ENCODE measurements at regions not wholly inside any gene's neighbourhood (a gene's known extent, or its start where the extent isn't known, plus 50 kb on each side); places are given as distances from the start of the nearest gene placed in this dataset.

DNA sequence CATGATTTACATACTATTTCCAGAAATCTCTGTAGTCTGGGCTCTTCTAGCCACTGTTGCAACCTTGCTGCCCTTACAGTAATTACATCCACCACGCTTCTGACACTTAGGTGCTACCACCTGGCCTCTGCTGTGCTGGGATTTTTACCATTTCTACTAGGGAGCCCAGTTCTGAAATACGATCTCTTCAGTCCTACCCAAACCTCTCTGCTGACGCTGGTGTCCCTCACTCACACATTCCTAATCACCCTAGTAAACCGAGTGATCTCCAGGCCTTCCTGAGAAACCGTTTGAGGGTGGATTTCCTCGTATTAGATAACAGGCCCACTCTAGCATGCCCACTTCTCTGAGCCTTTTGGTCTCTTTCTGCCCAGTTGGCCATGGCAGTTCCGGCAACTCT is 588.9 kb upstream of the CADM1 start:
- no peak for ATAC-seq
- no peaks in the 10 kb centered on the region for H3K36me3 ChIP-seq (ENCODE audit: low read depth)
- intact Hi-C loops (cut with DNase I, micrococcal nuclease) = no loop called here

DNA sequence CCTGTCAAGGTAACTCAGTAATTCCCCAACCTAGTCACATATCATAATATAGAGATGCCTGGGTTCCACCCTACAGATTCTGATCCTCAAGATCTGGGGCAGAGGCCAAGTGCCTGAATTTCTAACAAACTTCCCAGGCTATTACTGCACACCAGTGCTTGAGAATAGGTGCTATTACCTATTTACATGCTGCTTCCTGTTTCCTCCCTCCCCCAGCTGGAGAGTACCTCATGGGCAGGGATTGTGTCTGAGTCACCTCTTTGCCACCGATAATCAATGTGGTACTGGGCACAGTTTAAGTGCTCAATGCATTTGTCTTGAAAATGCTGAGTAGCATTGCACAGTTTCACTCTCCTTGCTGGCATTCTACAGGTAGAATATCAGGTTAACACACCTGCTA is 582.2 kb upstream of the CADM1 start:
- Histone ChIP-seq H3K4me3 (no peak overlapping the region), H3K9me3 (no peaks in the 10 kb centered on the region), H3K36me3 (ENCODE audit: low read depth) (no peaks in the 10 kb centered on the region), H3K4me1 (ENCODE audit: low read depth) (no peaks in the 10 kb centered on the region)
- intact Hi-C loops (cut with DNase I, micrococcal nuclease) = loop anchor here in 1 of 2 donors (5.0 kb wide), 1 partner anchor 96 kb away; no protein-coding TSS in a partner anchor
- DNase-seq (peak in 1 of 3 donors; percentile 11), ATAC-seq (peak; percentile 84)
- TF ChIP-seq, protein P1, sequence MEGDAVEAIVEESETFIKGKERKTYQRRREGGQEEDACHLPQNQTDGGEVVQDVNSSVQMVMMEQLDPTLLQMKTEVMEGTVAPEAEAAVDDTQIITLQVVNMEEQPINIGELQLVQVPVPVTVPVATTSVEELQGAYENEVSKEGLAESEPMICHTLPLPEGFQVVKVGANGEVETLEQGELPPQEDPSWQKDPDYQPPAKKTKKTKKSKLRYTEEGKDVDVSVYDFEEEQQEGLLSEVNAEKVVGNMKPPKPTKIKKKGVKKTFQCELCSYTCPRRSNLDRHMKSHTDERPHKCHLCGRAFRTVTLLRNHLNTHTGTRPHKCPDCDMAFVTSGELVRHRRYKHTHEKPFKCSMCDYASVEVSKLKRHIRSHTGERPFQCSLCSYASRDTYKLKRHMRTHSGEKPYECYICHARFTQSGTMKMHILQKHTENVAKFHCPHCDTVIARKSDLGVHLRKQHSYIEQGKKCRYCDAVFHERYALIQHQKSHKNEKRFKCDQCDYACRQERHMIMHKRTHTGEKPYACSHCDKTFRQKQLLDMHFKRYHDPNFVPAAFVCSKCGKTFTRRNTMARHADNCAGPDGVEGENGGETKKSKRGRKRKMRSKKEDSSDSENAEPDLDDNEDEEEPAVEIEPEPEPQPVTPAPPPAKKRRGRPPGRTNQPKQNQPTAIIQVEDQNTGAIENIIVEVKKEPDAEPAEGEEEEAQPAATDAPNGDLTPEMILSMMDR (IDR thresholded peaks at IDR 0.05) = no peak

More for the DNA sequence above, 588.9 kb upstream of the CADM1 start:
- H3K9me3 ChIP-seq = no peaks in the 10 kb centered on the region
- H3K4me1 ChIP-seq (ENCODE audit: low read depth) = no peaks in the 10 kb centered on the region
- TF ChIP-seq, protein P1 (IDR thresholded peaks at IDR 0.05) = no peak
- no peak overlapping the region for H3K4me3 ChIP-seq
- DNase-seq = no peak

DNA sequence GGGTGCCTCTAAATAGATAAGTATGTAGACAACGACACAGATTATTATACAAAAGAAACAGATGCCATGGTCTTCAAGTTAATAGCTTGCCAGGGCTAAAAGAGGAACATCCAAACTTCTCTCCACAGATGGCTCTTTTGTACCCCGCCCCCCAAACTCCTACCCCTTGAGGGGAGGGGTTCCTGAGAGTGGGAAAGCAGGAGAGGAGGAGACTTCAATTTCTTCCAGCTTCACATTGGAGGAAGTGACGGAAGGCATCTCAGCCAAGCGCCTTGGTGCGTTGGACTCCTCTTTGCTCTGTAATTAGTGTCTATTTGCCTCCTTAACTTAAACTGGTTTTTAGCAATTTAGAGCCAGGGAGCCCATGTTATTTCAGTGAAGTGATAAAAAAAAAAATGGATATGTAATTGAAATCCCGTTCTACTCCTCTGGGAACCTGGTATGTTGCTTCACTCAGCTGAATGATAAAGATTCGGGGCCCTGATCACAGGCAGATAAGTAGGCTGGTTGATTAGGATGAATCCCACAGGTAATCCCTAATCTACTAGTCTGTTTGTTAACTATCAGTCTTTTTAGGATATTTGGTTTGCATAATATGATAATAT is 580.9 kb upstream of the CADM1 start:
- Histone ChIP-seq H3K9me3 (no peaks in the 10 kb centered on the region), H3K36me3 (ENCODE audit: low read depth) (no peaks in the 10 kb centered on the region), H3K4me3 (no peak overlapping the region), H3K4me1 (ENCODE audit: low read depth) (no peaks in the 10 kb centered on the region)
- TF ChIP-seq, protein P1 (IDR thresholded peaks at IDR 0.05) = no peak
- no peak for DNase-seq
- no peak for ATAC-seq
- intact Hi-C loops (cut with DNase I, micrococcal nuclease) = loop anchor here in 1 of 2 donors (5.0 kb wide), 1 partner anchor 97 kb away; no protein-coding TSS in a partner anchor

DNA sequence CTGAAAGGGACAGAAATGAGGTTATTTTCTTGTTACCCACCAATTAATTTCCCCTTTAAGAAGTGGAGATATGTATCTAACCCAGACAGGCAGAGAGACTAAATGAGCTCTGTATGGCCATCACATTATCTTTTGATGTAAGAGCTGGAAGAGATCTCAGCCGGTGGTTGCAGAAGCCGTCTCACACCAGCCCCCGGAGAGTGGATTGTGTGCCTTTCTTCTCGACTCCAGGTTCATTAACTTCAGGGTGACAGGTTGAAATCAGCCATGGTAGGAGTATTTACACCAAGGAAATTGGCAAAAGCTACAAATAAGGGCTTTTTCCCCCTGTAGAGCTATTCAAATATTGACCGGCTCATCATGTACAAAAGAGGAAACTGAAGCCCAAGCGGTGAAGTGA is 580.3 kb upstream of the CADM1 start:
- ATAC-seq (no peak), DNase-seq (no peak)
- Histone ChIP-seq H3K4me3 (no peak overlapping the region), H3K4me1 (ENCODE audit: low read depth) (no peaks in the 10 kb centered on the region), H3K9me3 (no peaks in the 10 kb centered on the region), H3K36me3 (ENCODE audit: low read depth) (no peaks in the 10 kb centered on the region)
- TF ChIP-seq, protein P1 (IDR thresholded peaks at IDR 0.05) = no peak
- intact Hi-C loops (cut with DNase I, micrococcal nuclease) = no loop called here

DNA sequence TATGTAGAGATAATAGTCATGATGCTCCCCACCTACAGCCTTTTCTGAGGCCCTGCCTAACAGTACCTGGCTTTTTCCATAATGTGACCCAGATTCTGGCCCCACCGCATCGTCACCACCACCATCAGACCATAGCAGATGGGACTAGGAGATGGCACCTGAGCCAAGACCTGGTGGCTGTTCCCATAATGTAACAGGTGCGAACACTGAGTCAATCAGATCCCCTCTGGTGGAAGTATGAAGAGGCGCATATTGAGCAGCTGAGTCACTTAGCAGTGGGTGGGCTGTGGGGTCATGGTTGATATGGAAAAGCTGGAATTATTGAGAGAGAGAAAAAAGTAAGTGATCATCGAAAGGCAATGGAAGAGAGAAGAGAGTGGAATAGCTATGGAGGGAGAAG is 578.0 kb upstream of the CADM1 start:
- H3K36me3 ChIP-seq (ENCODE audit: low read depth) = no peaks in the 10 kb centered on the region
- TF ChIP-seq, protein P1 (IDR thresholded peaks at IDR 0.05) = no peak
- H3K9me3 ChIP-seq = no peaks in the 10 kb centered on the region
- H3K4me3 ChIP-seq = no peak overlapping the region
- ATAC-seq = no peak
- intact Hi-C loops (cut with DNase I, micrococcal nuclease) = no loop called here
- DNase-seq = no peak
- no peaks in the 10 kb centered on the region for H3K4me1 ChIP-seq (ENCODE audit: low read depth)

DNA sequence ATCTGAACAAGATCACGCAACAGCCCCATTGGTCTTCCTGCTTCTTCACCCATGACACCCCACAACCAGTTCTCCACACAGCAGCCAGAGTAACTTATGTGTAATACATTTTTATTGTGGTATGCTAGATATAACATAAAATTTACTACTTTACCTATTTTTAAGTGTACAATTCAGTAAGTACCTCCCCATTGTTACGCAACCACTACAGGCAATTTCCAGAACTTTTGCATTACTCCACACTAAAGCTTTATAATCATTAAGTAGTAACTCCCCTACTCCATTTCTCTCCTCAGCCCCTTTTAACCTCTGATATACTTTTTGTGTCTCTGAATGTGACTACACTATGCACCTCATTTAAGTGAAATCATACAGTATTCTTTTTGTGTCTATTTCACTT is 575.4 kb upstream of the CADM1 start:
- TF ChIP-seq, protein P1 (IDR thresholded peaks at IDR 0.05) = no peak
- Histone ChIP-seq H3K4me3 (no peak overlapping the region), H3K9me3 (no peaks in the 10 kb centered on the region), H3K4me1 (ENCODE audit: low read depth) (no peaks in the 10 kb centered on the region), H3K36me3 (ENCODE audit: low read depth) (no peaks in the 10 kb centered on the region)
- ATAC-seq (no peak), DNase-seq (no peak)
- intact Hi-C loops (cut with DNase I, micrococcal nuclease) = no loop called here
